ENCODE measurements at regions not wholly inside any gene's neighbourhood (a gene's known extent, or its start where the extent isn't known, plus 50 kb on each side); places are given as distances from the start of the nearest gene placed in this dataset.

- Histone ChIP-seq H3K9me2 (ENCODE audit: insufficient read depth) (no peaks in the 10 kb centered on the region), H2AFZ (ENCODE audit: low read depth, low read length, poor library complexity, severe bottlenecking) (no peak overlapping the region), H3K9ac (ENCODE audit: low read length) (no peak overlapping the region), H3K4me1 (ENCODE audit: control insufficient read depth in 1 of 2, insufficient read depth in 2 of 2, low read length in 2 of 2) (peaks cover 4 to 9% of the 10 kb centered on the region in 2 experiments), H3K27ac (ENCODE audit: low read depth, low read length) (no peak overlapping the region), H3K9me3 (ENCODE audit: control insufficient read depth in 1 of 2, insufficient read depth in 1 of 2, low read depth in 1 of 2, low read length in 2 of 2) (no peaks in the 10 kb centered on the region), H3K79me2 (ENCODE audit: insufficient read depth, low read length) (no peaks in the 10 kb centered on the region), H3K4me2 (ENCODE audit: low read length) (no peak overlapping the region), H3K27me3 (ENCODE audit: insufficient read depth, low read length) (no peaks in the 10 kb centered on the region), H3K4me3 (replicated peaks in 1 of 2; ENCODE audit: low read depth in 1 of 2, low read length in 2 of 2) (no peak overlapping the region), H4K20me1 (ENCODE audit: insufficient read depth) (no peaks in the 10 kb centered on the region), H3K36me3 (ENCODE audit: control insufficient read depth in 1 of 2, insufficient read depth in 2 of 2, low read length in 2 of 2) (no peaks in the 10 kb centered on the region)
- TF ChIP-seq MAX (IDR thresholded peaks at IDR 0.05), result no peak
- no peak for TF ChIP-seq ELF1 (IDR thresholded peaks at IDR 0.05; ENCODE audit: borderline replicate concordance, low read depth)
- TF ChIP-seq FOSL1 (IDR thresholded peaks at IDR 0.05; ENCODE audit: low read depth), result no peak
- TF ChIP-seq ZNF274 (IDR thresholded peaks at IDR 0.05; ENCODE audit: low read depth, low read length), result no peak
- no peak for TF ChIP-seq POLR2A (IDR thresholded peaks at IDR 0.05; ENCODE audit: borderline replicate concordance, extremely low read depth, insufficient read depth, insufficient read length)
- no peak for TF ChIP-seq EZH2 (IDR thresholded peaks at IDR 0.05)
- no peak for TF ChIP-seq ZBTB33 (IDR thresholded peaks at IDR 0.05; ENCODE audit: extremely low read depth, insufficient replicate concordance, low read length)
- TF ChIP-seq EGR1 (IDR thresholded peaks at IDR 0.05; ENCODE audit: low read depth), result no peak
- TF ChIP-seq CTCF (IDR thresholded peaks at IDR 0.05 in 2 of 3, conservative IDR thresholded peaks at IDR 0.05 in 1 of 3; ENCODE audit: borderline replicate concordance in 1 of 3, insufficient read depth in 1 of 3, low read depth in 2 of 3, low read length in 2 of 3), result no peak
- TF ChIP-seq YY1 (IDR thresholded peaks at IDR 0.05; ENCODE audit: extremely low read depth, insufficient replicate concordance, low read depth, low read length), result no peak
- no peak for TF ChIP-seq EZH2phosphoT487 (IDR thresholded peaks at IDR 0.05; ENCODE audit: borderline replicate concordance)
- no peak for TF ChIP-seq CBX3 (IDR thresholded peaks at IDR 0.05; ENCODE audit: low read depth)
- TF ChIP-seq SIN3A (IDR thresholded peaks at IDR 0.05; ENCODE audit: low read depth), result no peak
- CTCF ChIA-PET, result no interaction called here
- RAD21 ChIA-PET (ENCODE audit: low non-redundant PET in 1 of 2, low total read pairs in 2 of 2, uncharacterized antibody in 2 of 2, unreplicated experiment in 2 of 2), result no interaction called here
- BruUV-seq (replicated peaks), result no TSS peak
- DNase-seq (ENCODE audit: low read depth, low spot score) (no peak), ATAC-seq (no peak)
- POLR2A ChIA-PET, result no interaction called here
- intact Hi-C loops (cut with micrococcal nuclease), result no loop called here
Measured at GRCh38 chr6:137307163-137307854, 88.1 kb upstream of the IFNGR1 start.
